Tongue (tissue), 2 donors: ENCODE measurements at regions not wholly inside any gene's neighbourhood (a gene's known extent, or its start where the extent isn't known, plus 50 kb on each side); places are given as distances from the start of the nearest gene placed in this dataset. TPM values are rescaled to one million over a fixed set of nuclear protein-coding genes. Genes with fewer than 3 reads are reported as not detected.

Experiments used
- DNase-seq: peaks from one replicate; pipeline ENCODE4 v3.0.0-alpha.2; 2015
- small RNA-seq: library from RNA; depleted of rRNA; stranded (forward); fragments of <200 nt; gene quantifications from one replicate; pipeline ENCODE3, GENCODE V24; 2014; ENCODE audit warnings: low replicate concordance

DNA sequence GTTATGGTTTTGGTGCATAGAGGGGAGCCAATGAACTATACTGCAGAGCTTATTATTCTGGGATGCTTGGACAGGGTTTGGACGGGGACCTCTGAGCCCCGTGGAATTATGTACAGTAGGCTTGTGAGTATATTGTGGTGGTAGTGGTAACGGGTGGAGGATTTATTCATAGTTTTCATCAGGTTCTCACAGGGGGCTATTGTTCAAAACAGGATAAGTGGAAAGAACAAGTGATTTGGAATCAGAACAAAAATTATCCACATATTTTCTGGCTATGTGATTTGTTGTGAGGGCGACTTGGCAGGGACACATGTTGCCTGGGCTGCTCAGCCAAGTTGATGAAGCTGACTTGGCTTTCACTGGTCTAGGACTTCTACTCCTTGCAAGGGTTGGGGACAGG is 64.6 kb upstream of the ELOVL5 start:
- no peak for DNase-seq

DNA sequence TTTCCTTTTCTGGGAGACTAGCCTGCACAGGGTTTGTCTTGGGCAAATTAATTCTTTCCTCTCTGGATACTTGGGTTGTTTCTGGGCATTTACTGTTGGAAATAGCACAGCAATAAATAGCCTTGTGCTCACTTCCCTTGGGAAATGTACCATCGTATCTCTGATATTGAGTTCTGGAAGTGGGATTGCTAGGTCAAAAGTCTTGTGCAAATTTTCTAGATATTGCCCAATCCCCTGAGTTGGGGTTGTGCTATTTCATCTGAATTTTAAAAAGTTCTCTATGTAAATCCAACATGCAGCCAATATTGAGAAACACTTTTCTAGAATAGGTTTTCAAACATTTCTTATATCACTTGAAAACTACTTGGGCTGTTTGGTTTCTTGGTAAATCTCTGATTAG is 64.0 kb upstream of the ELOVL5 start:
- DNase-seq, result no peak

DNA sequence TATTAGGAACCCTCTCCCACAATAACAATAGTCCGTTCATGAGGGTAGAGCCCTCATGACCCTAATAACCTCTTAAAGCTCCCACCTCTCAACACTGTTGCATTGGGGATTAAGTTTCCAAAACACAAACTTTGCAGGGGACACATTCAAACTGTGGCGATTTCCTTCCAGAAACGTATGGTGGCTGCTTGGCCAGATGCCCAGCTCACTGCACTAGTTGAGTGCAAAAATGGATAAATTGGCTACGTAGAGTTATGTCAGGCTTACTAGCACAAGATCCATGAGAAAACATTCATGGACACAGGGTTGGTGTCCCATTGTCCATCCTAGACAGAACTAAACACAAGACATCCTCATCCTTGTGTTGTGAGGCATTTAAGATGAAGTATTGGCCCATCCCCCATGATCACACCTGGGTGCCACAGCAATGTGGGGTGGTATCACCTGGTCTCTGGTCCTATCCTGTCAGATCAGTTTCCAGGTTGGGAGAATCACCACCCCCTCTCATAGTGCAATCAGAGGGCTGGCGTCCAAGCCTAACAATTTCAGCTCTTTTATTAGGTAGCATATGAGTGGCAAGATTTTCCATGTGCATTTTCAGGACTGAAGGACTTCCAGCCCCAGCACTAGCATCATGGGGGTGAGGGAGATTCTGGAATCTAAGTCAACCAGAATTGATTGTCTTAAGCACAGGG is 63.4 kb upstream of the ELOVL5 start:
- no peak for DNase-seq

DNA sequence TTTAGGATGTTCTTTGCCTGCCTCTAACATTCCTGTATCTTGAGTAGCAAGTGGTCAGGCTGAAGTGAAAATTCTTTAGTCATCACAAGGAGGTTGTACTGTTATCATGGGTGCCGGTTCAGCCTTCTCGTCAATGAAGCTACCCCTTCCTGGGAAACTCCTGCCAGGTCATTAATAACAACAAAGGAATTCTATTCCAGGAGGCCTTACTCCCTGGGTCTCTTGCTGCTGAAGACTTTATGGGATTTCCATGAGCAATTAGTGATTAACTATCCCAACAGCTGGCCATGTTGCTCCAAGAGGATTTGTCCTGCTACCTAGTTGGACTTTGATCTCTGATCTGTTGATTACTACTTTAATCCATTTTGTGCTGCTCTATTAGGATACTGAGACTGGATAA is 62.7 kb upstream of the ELOVL5 start:
- no peak for DNase-seq

DNA sequence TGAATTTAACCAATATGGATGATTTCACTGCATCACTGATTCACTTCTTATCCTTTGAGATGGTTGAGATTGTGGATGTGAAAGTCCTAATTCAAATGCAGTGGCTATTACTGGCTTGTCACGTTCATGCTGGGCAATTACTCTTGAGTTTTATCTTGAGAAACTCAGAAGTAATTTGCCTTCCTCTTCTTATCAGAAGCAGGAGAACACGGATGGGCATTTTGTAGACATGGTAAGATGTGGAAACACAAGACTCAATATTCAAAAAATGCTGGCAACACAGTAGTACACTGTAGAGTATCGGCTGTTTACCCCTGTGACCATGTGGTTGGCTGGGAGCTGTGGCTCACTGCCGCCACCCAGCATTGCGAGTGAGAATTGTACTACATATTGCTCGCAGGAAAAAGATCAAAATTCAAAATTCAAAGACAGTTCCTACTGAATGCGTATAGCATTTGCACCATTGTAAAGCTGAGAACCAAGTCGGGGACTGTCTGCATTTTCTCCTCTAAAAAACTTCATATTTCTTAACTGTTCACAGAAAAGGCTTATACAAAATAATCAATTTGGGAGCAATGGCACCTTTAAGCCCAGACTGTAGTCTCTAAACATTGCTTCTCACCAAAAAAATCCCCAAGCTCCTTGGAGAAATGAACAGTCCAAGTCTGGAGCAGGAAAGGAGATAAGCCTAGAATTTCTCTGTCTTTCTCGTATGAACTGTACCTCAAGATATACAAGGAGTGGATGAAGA is 61.9 kb upstream of the ELOVL5 start:
- DNase-seq, result no peak

DNA sequence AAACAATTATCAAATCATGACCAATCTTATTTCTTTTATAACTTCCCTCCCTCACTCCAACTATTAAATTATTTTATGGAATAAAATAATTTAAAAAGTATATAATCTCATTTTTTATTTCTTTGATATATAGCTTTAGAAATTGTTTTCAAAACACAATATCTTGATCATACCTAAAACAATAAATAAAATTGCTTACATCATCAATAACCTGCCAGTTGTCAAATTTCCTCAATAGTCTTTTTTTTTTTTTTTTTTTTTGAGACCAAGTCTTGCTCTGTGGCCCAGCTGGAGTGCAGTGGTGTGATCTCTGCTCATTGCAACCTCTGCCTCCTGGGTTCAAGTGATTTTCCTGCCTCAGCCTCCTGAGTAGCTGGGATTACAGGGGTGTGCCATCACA is 60.1 kb upstream of the ELOVL5 start:
- no peak for DNase-seq

DNA sequence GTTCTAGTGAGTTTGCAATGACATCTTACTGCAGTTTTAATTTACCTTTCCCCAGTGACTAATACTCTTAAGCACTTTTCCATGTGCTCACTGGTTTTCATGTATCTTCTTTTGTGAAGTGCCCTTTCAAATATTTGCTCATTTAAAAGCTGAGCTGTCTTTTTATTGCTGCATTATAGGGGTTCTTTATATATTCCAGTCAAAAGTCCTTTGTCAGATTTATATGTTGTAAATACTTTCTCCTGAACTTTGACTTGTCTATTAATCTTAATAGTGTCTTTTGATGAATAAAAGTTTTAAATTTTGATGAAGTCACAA is 50.2 kb upstream of the ELOVL5 start:
- DNase-seq, result no peak

DNA sequence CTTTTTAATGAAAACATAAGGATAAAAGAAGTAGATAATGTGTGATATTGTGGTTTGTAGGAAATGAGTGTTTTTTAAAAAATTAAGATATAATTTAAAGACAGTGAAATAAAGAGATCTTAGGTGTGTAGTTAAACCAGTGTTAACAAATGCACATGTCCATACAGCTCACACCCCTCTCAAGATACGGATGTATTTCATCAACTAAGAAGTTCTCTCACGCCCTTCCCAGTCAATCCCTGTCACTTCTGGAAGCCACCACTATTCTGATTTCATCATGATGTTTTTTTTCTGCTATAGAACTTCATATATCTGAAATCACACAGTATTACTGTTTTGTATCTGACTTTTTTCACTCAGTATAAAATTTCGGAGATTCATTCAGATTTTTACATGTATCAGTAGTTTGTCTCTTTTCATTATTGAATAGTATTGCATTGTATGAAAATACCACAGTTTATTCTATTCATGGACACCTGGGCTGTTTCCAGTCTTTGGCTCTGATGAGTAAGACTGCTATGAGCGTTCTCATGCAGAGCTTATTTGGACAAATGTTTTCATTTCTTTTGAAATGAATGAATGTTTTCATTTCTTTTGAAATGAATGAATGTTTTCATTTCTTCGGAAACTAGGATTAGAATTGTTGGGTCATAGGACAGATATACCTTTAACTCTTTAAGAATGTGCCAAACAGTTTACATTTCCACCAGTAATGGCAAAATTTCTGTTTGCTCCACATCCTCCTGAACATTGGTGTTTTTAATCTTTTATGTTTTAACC is 49.7 kb upstream of the ELOVL5 start:
- DNase-seq, result no peak

Small RNA genes in the stretch of these regions (small RNA-seq; reads per million reads assigned to genes)
- gene NANOGP3, result not detected
